SK-N-SH treated with all-trans-retinoic acid at 6 μM for 48 hours (cell line): ENCODE measurements at regions not wholly inside any gene's neighbourhood (a gene's known extent, or its start where the extent isn't known, plus 50 kb on each side); places are given as distances from the start of the nearest gene placed in this dataset.
A peak's percentile ranks its signal among the peaks of the same experiment; 100 is the strongest.

Experiments
- ATAC-seq: fragments of 200-7000 bp; cut with Tn5 transposase; 3 replicates; pipeline ENCODE4 v1.9.1; 2020; ENCODE audit warnings: mild to moderate bottlenecking, moderate library complexity
- ARNTL ChIP-seq: fragments of 450-650 bp; formaldehyde crosslinking; IDR thresholded peaks from 2 replicates; pipeline ENCODE4 v1.5.0; 2020; ENCODE audit warnings: low read depth, mild to moderate bottlenecking, moderate library complexity, borderline replicate concordance
- BACH2 ChIP-seq: fragments of 250-450 bp; sonication (Bioruptor Pico); IDR thresholded peaks from 2 replicates; pipeline ENCODE4 v1.9.0; 2021; ENCODE audit warnings: mild to moderate bottlenecking, borderline replicate concordance
- CREB5 ChIP-seq: fragments of 250-450 bp; sonication (Bioruptor Pico); IDR thresholded peaks from 2 replicates; pipeline ENCODE4 v1.5.1; 2020; ENCODE audit warnings: low read depth, mild to moderate bottlenecking, moderate library complexity
- CSDC2 ChIP-seq: fragments of 250-450 bp; sonication (Bioruptor Pico); IDR thresholded peaks from 2 replicates; pipeline ENCODE4 v1.5.0; 2020; ENCODE audit warnings: mild to moderate bottlenecking, moderate library complexity
- CSRNP3 ChIP-seq: fragments of 250-450 bp; sonication (Bioruptor Pico); IDR thresholded peaks from 2 replicates; pipeline ENCODE4 v1.5.1; 2021; ENCODE audit warnings: mild to moderate bottlenecking, moderate library complexity
- ESRRG ChIP-seq: fragments of 250-450 bp; sonication (Bioruptor Pico); IDR thresholded peaks from 2 replicates; pipeline ENCODE4 v1.6.1; 2021; ENCODE audit warnings: mild to moderate bottlenecking
- GLIS3 ChIP-seq: fragments of 250-450 bp; sonication (Bioruptor Pico); IDR thresholded peaks from 2 replicates; pipeline ENCODE4 v1.5.0; 2020; ENCODE audit warnings: mild to moderate bottlenecking, moderate library complexity
- ISL1 ChIP-seq: fragments of 250-450 bp; sonication (Bioruptor Pico); IDR thresholded peaks from 2 replicates; pipeline ENCODE4 v2.1.2; 2022; ENCODE audit warnings: mild to moderate bottlenecking, moderate library complexity
- PATZ1 ChIP-seq: fragments of 250-450 bp; sonication (Bioruptor Pico); IDR thresholded peaks from 2 replicates; pipeline ENCODE4 v1.8.0; 2020; ENCODE audit warnings: mild to moderate bottlenecking, moderate library complexity, borderline replicate concordance
- RARB ChIP-seq: fragments of 250-450 bp; sonication (Bioruptor Pico); IDR thresholded peaks from 2 replicates; pipeline ENCODE4 v1.8.0; 2021; ENCODE audit warnings: mild to moderate bottlenecking, moderate library complexity
- TCF4 ChIP-seq: fragments of 250-450 bp; sonication (Bioruptor Pico); IDR thresholded peaks from 2 replicates; pipeline ENCODE4 v1.8.0; 2021; ENCODE audit warnings: mild to moderate bottlenecking, moderate library complexity, borderline replicate concordance
- TOX ChIP-seq: fragments of 250-450 bp; sonication (Bioruptor Pico); IDR thresholded peaks from 2 replicates; pipeline ENCODE4 v1.8.0; 2021; ENCODE audit warnings: mild to moderate bottlenecking, moderate library complexity, borderline replicate concordance
- TSHZ2 ChIP-seq: fragments of 250-450 bp; sonication (Bioruptor Pico); IDR thresholded peaks from 2 replicates; pipeline ENCODE4 v1.5.0; 2020; ENCODE audit warnings: mild to moderate bottlenecking, moderate library complexity
- ZFP3 ChIP-seq: fragments of 250-450 bp; sonication (Bioruptor Pico); IDR thresholded peaks from 2 replicates; pipeline ENCODE4 v1.5.0; 2020; ENCODE audit warnings: mild to moderate bottlenecking, moderate library complexity
- ZFP30 ChIP-seq: fragments of 450-650 bp; formaldehyde crosslinking; IDR thresholded peaks from 2 replicates; pipeline ENCODE4 v1.5.0; 2022; ENCODE audit warnings: mild to moderate bottlenecking, moderate library complexity
- ZNF565 ChIP-seq: fragments of 450-650 bp; formaldehyde crosslinking; conservative IDR thresholded peaks from 2 replicates; pipeline ENCODE4 v1.5.0; 2020; ENCODE audit warnings: low read depth, mild to moderate bottlenecking, moderate library complexity
- ZNF70 ChIP-seq: fragments of 450-650 bp; formaldehyde crosslinking; IDR thresholded peaks from 2 replicates; pipeline ENCODE4 v1.5.0; 2020; ENCODE audit warnings: mild to moderate bottlenecking, moderate library complexity
- ZNF8 ChIP-seq: fragments of 450-650 bp; formaldehyde crosslinking; IDR thresholded peaks from 2 replicates; pipeline ENCODE4 v1.5.0; 2020; ENCODE audit warnings: mild to moderate bottlenecking, moderate library complexity
- TF ChIP-seq, protein P1 (sequence below): fragments of 250-450 bp; sonication (Bioruptor Pico); IDR thresholded peaks from 2 replicates; pipeline ENCODE4 v1.8.0; 2021; ENCODE audit warnings: low read depth, mild to moderate bottlenecking, moderate library complexity, borderline replicate concordance

GRCh38 chr1:229941160-229941559 lies 125.9 kb upstream of the GALNT2 start (continued):
- TF ChIP-seq CSRNP3 (CRISPR knock-in tag) (no peak), ZNF565 (CRISPR knock-in tag) (no peak), PATZ1 (CRISPR knock-in tag) (no peak), CSDC2 (CRISPR knock-in tag) (no peak)
- TF ChIP-seq, all 23 proteins: peak for 0

- TF ChIP-seq ZFP3 (no peak), BACH2 (CRISPR knock-in tag) (no peak), CREB5 (CRISPR knock-in tag) (no peak), TOX (CRISPR knock-in tag) (no peak), RARB (CRISPR knock-in tag) (no peak)
- ATAC-seq = no peak
Observed at GRCh38 chr1:229941831-229942230, 125.2 kb upstream of the GALNT2 start.

DNA sequence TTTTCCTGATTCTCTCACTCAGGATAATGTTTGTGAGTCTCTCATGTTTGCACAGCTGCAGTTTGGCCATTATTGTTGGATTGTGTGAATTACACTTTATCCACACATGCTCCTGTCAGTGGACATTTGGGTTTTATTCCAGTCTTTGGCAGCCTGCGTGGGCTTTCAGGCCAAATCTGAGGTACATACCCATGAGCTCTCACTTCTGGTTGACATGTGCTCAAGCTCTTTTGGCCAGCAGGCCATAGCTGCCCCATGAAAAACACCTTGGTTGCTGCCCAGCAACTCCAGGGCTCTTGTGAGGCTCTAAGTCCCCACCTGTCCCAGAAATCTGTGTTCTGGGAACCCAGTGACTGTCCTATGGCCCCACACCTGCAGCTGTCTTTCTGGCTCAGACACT lies 124.5 kb upstream of the GALNT2 start:
- ATAC-seq = no peak
- TF ChIP-seq ESRRG (no peak), RARB (CRISPR knock-in tag) (no peak), ISL1 (CRISPR knock-in tag) (no peak), BACH2 (CRISPR knock-in tag) (no peak)

GRCh38 chr1:229943148-229943714 lies 123.8 kb upstream of the GALNT2 start:
- peak; percentile 52; the same call in 1 of the 3 replicates for ATAC-seq
- peak; percentile 95 for TF ChIP-seq TSHZ2 (CRISPR knock-in tag)
- TF ChIP-seq ZNF70 = peak; percentile 72
- TF ChIP-seq, protein P1, sequence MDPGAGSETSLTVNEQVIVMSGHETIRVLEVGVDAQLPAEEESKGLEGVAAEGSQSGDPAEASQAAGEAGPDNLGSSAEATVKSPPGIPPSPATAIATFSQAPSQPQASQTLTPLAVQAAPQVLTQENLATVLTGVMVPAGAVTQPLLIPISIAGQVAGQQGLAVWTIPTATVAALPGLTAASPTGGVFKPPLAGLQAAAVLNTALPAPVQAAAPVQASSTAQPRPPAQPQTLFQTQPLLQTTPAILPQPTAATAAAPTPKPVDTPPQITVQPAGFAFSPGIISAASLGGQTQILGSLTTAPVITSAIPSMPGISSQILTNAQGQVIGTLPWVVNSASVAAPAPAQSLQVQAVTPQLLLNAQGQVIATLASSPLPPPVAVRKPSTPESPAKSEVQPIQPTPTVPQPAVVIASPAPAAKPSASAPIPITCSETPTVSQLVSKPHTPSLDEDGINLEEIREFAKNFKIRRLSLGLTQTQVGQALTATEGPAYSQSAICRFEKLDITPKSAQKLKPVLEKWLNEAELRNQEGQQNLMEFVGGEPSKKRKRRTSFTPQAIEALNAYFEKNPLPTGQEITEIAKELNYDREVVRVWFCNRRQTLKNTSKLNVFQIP (CRISPR knock-in tag) = no peak; the same call in 1 of the 2 replicates
- no peak for TF ChIP-seq CSDC2 (CRISPR knock-in tag)
- TF ChIP-seq ZNF565 (CRISPR knock-in tag) = peak; percentile 82; the same call in 1 of the 2 replicates
- 0 out of 2 replicates have a peak, but pooled peaks have one; percentile 47 for TF ChIP-seq ZFP3
- peak; percentile 96 for TF ChIP-seq CSRNP3 (CRISPR knock-in tag)
- no peak for TF ChIP-seq TOX (CRISPR knock-in tag)
- TF ChIP-seq PATZ1 (CRISPR knock-in tag) = no peak
- no peak for TF ChIP-seq ZFP30 (CRISPR knock-in tag)
- TF ChIP-seq CREB5 (CRISPR knock-in tag) = peak; percentile 83; the same call in 1 of the 2 replicates
- TF ChIP-seq ISL1 (CRISPR knock-in tag) = peak; percentile 94
- peak; percentile 86; the same call in 1 of the 2 replicates for TF ChIP-seq BACH2 (CRISPR knock-in tag)
- TF ChIP-seq ARNTL (CRISPR knock-in tag) = peak; percentile 52; the same call in 1 of the 2 replicates
- TF ChIP-seq RARB (CRISPR knock-in tag) = no peak
- peak; percentile 95; the same call in 1 of the 2 replicates for TF ChIP-seq GLIS3 (CRISPR knock-in tag)
- TF ChIP-seq ZNF8 (CRISPR knock-in tag) = peak; percentile 63; the same call in 1 of the 2 replicates
- peak; percentile 99 for TF ChIP-seq TCF4 (CRISPR knock-in tag)
- TF ChIP-seq ESRRG = peak; percentile 82
